Body of pancreas (tissue), 4 donors: ENCODE measurements at regions not wholly inside any gene's neighbourhood (a gene's known extent, or its start where the extent isn't known, plus 50 kb on each side); places are given as distances from the start of the nearest gene placed in this dataset.
"Not testable (repeated sequence)": the region's sequence is repeated elsewhere in the genome, so short reads cannot be mapped to it uniquely, and the experiment has no call there.

ENCODE experiments used
- ATAC-seq: fragments of 150-250 bp; one replicate; pipeline ENCODE4 v1.9.1; 2016
- DNase-seq, 4 donors: peaks; one replicate each; pipeline ENCODE4 v3.0.0-alpha.2; 2019
- H3K27ac ChIP-seq, 4 donors: fragments of 200-600 bp; sonication (generic); 1 replicate in 3 of 4; 2 replicates in 1 of 4; pipeline versions ENCODE4 v1.5.1 to v1.6.1; 2016 to 2019; ENCODE audit warnings: mild to moderate bottlenecking in 1 of 4, mixed read lengths in 1 of 4, moderate library complexity in 1 of 4
- H3K27me3 ChIP-seq, 2 donors: fragments of 200-600 bp; sonication (generic); one replicate each; pipeline ENCODE4 v1.6.0; 2016; ENCODE audit warnings: mild to moderate bottlenecking in 1 of 2
- H3K36me3 ChIP-seq, 2 donors: fragments of 200-600 bp; sonication (generic); replicated peaks in 1 of 2; 2 replicates each; pipeline ENCODE4 v1.5.1; 2016; ENCODE audit warnings: low read depth in 2 of 2; ENCODE audit not compliant: insufficient read depth in 1 of 2
- H3K4me1 ChIP-seq: fragments of 200-600 bp; sonication (generic); one replicate; pipeline ENCODE4 v1.6.0; 2016
- H3K4me3 ChIP-seq, 2 donors: fragments of 200-600 bp; sonication (generic); 1 replicate in 1 of 2; 2 replicates in 1 of 2; pipeline ENCODE4 v1.5.1; 2016 to 2019
- H3K9me3 ChIP-seq, 3 donors: fragments of 200-600 bp; sonication (generic); 1 replicate in 2 of 3; 2 replicates in 1 of 3; pipeline ENCODE4 v1.5.1; 2016
- CTCF ChIP-seq, 7 experiments: fragments of 450-650 bp in 4 of 7; fragments of 200-600 bp in 3 of 7; sonication (generic) in 3 of 7; IDR thresholded peaks; one replicate each; pipeline ENCODE4 v1.5.1; 2016 to 2019; ENCODE audit warnings: antibody characterized with exemption in 7 of 7
- POLR2A ChIP-seq, 3 donors: fragments of 450-650 bp; IDR thresholded peaks; one replicate each; pipeline ENCODE4 v1.6.1; 2016; ENCODE audit warnings: antibody characterized with exemption in 3 of 3, mild to moderate bottlenecking in 2 of 3
- WGBS, 2 donors: methylation state at CpG; one replicate each; pipeline ENCODE4 v1.1.5; 2017; 5-methylcytosine and 5-hydroxymethylcytosine counted together
- intact Hi-C: fragments of 100-400 bp; cut with DNase I; formaldehyde crosslinking; loops from one replicate; pipeline ENCODE4 v1.15.1; 2023

- intact Hi-C loops = no loop called here
- Histone ChIP-seq H3K27me3 (no peaks in the 10 kb centered on the region), H3K4me1 (no peaks in the 10 kb centered on the region), H3K4me3 (no peak overlapping the region), H3K27ac (peak overlapping the region in 2 of 4 donors; percentile 41 to 42), H3K9me3 (no peaks in the 10 kb centered on the region), H3K36me3 (no peaks in the 10 kb centered on the region)
- peak in 2 of 4 donors; percentile 23 to 31 for DNase-seq
- 41 to 65% methylated on average over 16 of the region's 16 CpGs for WGBS, 2 donors
- TF ChIP-seq POLR2A (IDR thresholded peaks at IDR 0.05) (peak in 1 of 3 donors; percentile 13), CTCF (IDR thresholded peaks at IDR 0.05) (no peak)
- no peak for ATAC-seq
Measured at GRCh38 chr4:189838821-189839497, 101.7 kb upstream of the FRG1 start.

GRCh38 chr4:189840356-189840755 is 100.3 kb upstream of the FRG1 start:
- Histone ChIP-seq H3K36me3 (no peaks in the 10 kb centered on the region), H3K27me3 (no peaks in the 10 kb centered on the region), H3K4me3 (no peak overlapping the region), H3K4me1 (no peaks in the 10 kb centered on the region), H3K27ac (no peak overlapping the region), H3K9me3 (no peaks in the 10 kb centered on the region)
- 74 to 80% methylated on average over 5 of the region's 5 CpGs for WGBS, 2 donors
- ATAC-seq (no peak), DNase-seq (no peak)
- TF ChIP-seq CTCF (IDR thresholded peaks at IDR 0.05) = no peak
- no peak for TF ChIP-seq POLR2A (IDR thresholded peaks at IDR 0.05)
- intact Hi-C loops = no loop called here

- DNase-seq (peak in 1 of 4 donors; percentile 13), ATAC-seq (no peak)
- Histone ChIP-seq H3K9me3 (no peaks in the 10 kb centered on the region), H3K36me3 (no peaks in the 10 kb centered on the region), H3K4me3 (no peak overlapping the region), H3K27ac (no peak overlapping the region), H3K4me1 (no peaks in the 10 kb centered on the region), H3K27me3 (no peaks in the 10 kb centered on the region)
- intact Hi-C loops = no loop called here
- TF ChIP-seq POLR2A (IDR thresholded peaks at IDR 0.05) (no peak), CTCF (IDR thresholded peaks at IDR 0.05) (no peak)
- 58 to 67% methylated on average over 8 to 10 of the region's 10 CpGs for WGBS, 2 donors
Measured at GRCh38 chr4:189843413-189844009, 97.2 kb upstream of the FRG1 start.

GRCh38 chr4:189845145-189845846 is 95.4 kb upstream of the FRG1 start:
- Histone ChIP-seq H3K4me1 (no peaks in the 10 kb centered on the region), H3K27ac (no peak overlapping the region), H3K27me3 (no peaks in the 10 kb centered on the region), H3K4me3 (no peak overlapping the region), H3K36me3 (no peaks in the 10 kb centered on the region), H3K9me3 (no peaks in the 10 kb centered on the region)
- WGBS, 2 donors = 74 to 79% methylated on average over 2 of the region's 2 CpGs
- DNase-seq (no peak), ATAC-seq (no peak)
- intact Hi-C loops = no loop called here
- TF ChIP-seq POLR2A (IDR thresholded peaks at IDR 0.05) (no peak), CTCF (IDR thresholded peaks at IDR 0.05) (no peak)

GRCh38 chr4:189846094-189846493 is 94.6 kb upstream of the FRG1 start:
- H3K27me3 ChIP-seq, H3K4me3 ChIP-seq, DNase-seq, H3K9me3 ChIP-seq, H3K4me1 ChIP-seq, H3K36me3 ChIP-seq, H3K27ac ChIP-seq, intact Hi-C loops, ATAC-seq: not testable (repeated sequence)
- WGBS, 2 donors = 71 to 79% methylated on average over 14 to 16 of the region's 31 CpGs

GRCh38 chr4:189846608-189847007 is 94.1 kb upstream of the FRG1 start:
- H3K9me3 ChIP-seq, ATAC-seq, H3K27ac ChIP-seq, intact Hi-C loops, H3K36me3 ChIP-seq, H3K4me1 ChIP-seq, DNase-seq, H3K27me3 ChIP-seq, H3K4me3 ChIP-seq: not testable (repeated sequence)
- WGBS, 2 donors = 80% methylated on average over 27 of the region's 27 CpGs; no CpG with 5 or more reads in 1 of the 2 donors

- not testable (repeated sequence) for H3K27ac ChIP-seq
Measured at GRCh38 chr4:189848672-189849071, 92.0 kb upstream of the FRG1 start.

More at GRCh38 chr4:189848672-189849071, 92.0 kb upstream of the FRG1 start:
- H3K9me3 ChIP-seq, ATAC-seq, H3K27me3 ChIP-seq, intact Hi-C loops, H3K36me3 ChIP-seq, H3K4me3 ChIP-seq, DNase-seq, H3K4me1 ChIP-seq: not testable (repeated sequence)
- 22 to 50% methylated on average over 3 of the region's 3 CpGs for WGBS, 2 donors
